Panc1 (cell line): ENCODE measurements at regions not wholly inside any gene's neighbourhood (a gene's known extent, or its start where the extent isn't known, plus 50 kb on each side); places are given as distances from the start of the nearest gene placed in this dataset.

ENCODE experiments used
- ATAC-seq: fragments of 200-7000 bp; cut with Tn5 transposase; 2 replicates; pipeline ENCODE4 v1.9.1; 2020; ENCODE audit warnings: mild to moderate bottlenecking, moderate library complexity
- BruUV-seq: library from RNA; stranded (reverse); fragments of 400-500 nt; replicated peaks from 2 replicates; lab custom pipeline; 2021; lab: Mats Ljungman, UMichigan
- CTCF ChIA-PET: fragments of 300-600 bp; sonication (Branson Sonifier 250); formaldehyde crosslinking; loops from one replicate; lab custom pipeline; 2022; ENCODE audit warnings: antibody characterized with exemption; lab: Charles Lee
- POLR2A ChIA-PET: fragments of 300-600 bp; sonication (Branson Sonifier 250); formaldehyde crosslinking; loops from one replicate; lab custom pipeline; 2022; ENCODE audit warnings: antibody characterized with exemption; lab: Charles Lee
- DNase-seq: peaks from one replicate; pipeline ENCODE4 v3.0.0-alpha.2; 2010; ENCODE audit warnings: low read depth, low spot score
- H3K27ac ChIP-seq: 2 replicates; pipeline ENCODE4 v1.5.1; 2011; ENCODE audit warnings: mild to moderate bottlenecking, low read length, inconsistent platforms
- H3K27me3 ChIP-seq: fragments of 200-500 bp; sonication (Bioruptor generic); 2 replicates; pipeline ENCODE4 v1.6.0; 2014; ENCODE audit warnings: low read length, inconsistent platforms; ENCODE audit not compliant: control insufficient read depth, insufficient read depth
- H3K36me3 ChIP-seq: fragments of 200-500 bp; sonication (Bioruptor generic); 2 replicates; pipeline ENCODE4 v1.5.1; 2014; ENCODE audit warnings: inconsistent platforms, mild to moderate bottlenecking, low read length, moderate library complexity; ENCODE audit not compliant: control insufficient read depth, insufficient read depth
- H3K4me1 ChIP-seq: 2 replicates; pipeline ENCODE4 v1.5.1; 2011; ENCODE audit warnings: inconsistent platforms, mild to moderate bottlenecking, low read length, moderate library complexity; ENCODE audit not compliant: control insufficient read depth, insufficient read depth
- H3K4me3 ChIP-seq, 2 experiments: 2 replicates each; pipeline ENCODE4 v1.5.1; 2011 to 2012; ENCODE audit warnings: low read depth in 2 of 2, low read length in 2 of 2, mild to moderate bottlenecking in 2 of 2, inconsistent platforms in 1 of 2, moderate library complexity in 1 of 2
- H3K9me3 ChIP-seq: fragments of 200-500 bp; sonication (Bioruptor generic); 2 replicates; pipeline ENCODE4 v1.5.1; 2014; ENCODE audit warnings: low read depth, mild to moderate bottlenecking, inconsistent platforms, low read length, moderate library complexity; ENCODE audit not compliant: control insufficient read depth, insufficient read depth
- POLR2AphosphoS5 ChIP-seq: IDR thresholded peaks from 2 replicates; pipeline ENCODE4 v1.6.1; 2012; ENCODE audit warnings: mild to moderate bottlenecking, low read depth, low read length, moderate library complexity
- SIN3A ChIP-seq: IDR thresholded peaks from 2 replicates; pipeline ENCODE4 v1.6.1; 2012; ENCODE audit warnings: low read depth, mild to moderate bottlenecking, low read length, moderate library complexity, borderline replicate concordance; ENCODE audit not compliant: insufficient read depth
- TCF7L2 ChIP-seq: IDR thresholded peaks from 2 replicates; pipeline ENCODE4 v1.6.1; 2011; ENCODE audit warnings: mild to moderate bottlenecking, low read depth, low read length, inconsistent platforms
- in situ Hi-C: cut with HindIII; loops from 2 replicates; pipeline ENCODE4 v1.10.0; 2016; ENCODE audit warnings: low sequenced_read_pairs, low pct_unique_long_range_greater_than_20kb
- intact Hi-C: fragments of 100-400 bp; cut with micrococcal nuclease; formaldehyde crosslinking; loops from one replicate; pipeline ENCODE4 v1.10.0; 2022; ENCODE audit not compliant: unreplicated experiment
- TF ChIP-seq, protein P1 (sequence below): fragments of 450-650 bp; IDR thresholded peaks from 2 replicates; pipeline ENCODE4 v1.5.1; 2017; ENCODE audit warnings: mild to moderate bottlenecking
- TF ChIP-seq, protein P2 (sequence below), 2 experiments: IDR thresholded peaks; 2 replicates each; pipeline ENCODE4 v1.6.1; 2011 to 2012; ENCODE audit warnings: low read depth in 2 of 2, control low read depth in 1 of 2, low read length in 1 of 2, mild to moderate bottlenecking in 1 of 2, moderate library complexity in 1 of 2; ENCODE audit not compliant: insufficient read depth in 1 of 2

DNA sequence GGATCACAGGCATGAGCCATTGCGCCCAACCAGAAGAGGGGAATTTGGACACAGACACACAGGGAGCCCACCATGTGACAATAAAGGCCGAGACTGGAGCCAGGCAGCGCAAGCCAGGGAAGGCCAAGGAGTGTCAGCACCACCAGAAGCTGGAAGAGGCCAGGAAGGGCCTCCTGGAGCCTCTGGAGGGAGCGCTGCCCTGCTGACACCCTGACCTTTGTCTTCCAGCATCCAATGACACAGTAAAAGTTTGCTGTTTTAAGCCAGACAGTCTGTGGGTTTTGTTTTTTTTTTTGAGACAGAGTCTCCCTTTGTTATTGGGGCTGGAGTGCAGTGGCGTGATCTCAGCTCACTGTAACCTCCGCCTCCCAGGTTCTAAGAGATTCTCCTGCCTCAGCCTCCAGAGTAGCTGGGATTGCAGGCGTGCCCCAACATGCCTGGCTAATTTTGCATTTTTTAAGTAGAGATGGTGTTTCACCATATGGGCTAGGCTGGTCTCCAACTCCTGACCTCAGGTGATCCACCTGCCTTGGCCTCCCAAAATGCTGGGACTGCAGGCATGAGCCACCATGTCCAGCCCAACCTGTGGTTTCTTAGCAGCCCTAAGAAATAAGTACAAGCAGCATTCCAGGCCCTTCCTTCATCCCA lies 215.8 kb downstream of the CTTN start:
- Histone ChIP-seq H3K9me3 (no peaks in the 10 kb centered on the region), H3K4me3 (no peak overlapping the region), H3K4me1 (no peaks in the 10 kb centered on the region), H3K27me3 (no peaks in the 10 kb centered on the region), H3K36me3 (no peaks in the 10 kb centered on the region), H3K27ac (no peak overlapping the region)
- in situ Hi-C loops: no loop called here
- POLR2A ChIA-PET: interaction anchor here (0.6 kb wide), 1 partner anchor 1228 kb away, joined by 3 read pairs; no protein-coding TSS in a partner anchor
- intact Hi-C loops: no loop called here
- CTCF ChIA-PET: interaction anchor here (0.5 kb wide), 1 partner anchor 162 kb away, joined by 3 read pairs; no protein-coding TSS in a partner anchor
- ATAC-seq (no peak), DNase-seq (no peak)
- BruUV-seq: no TSS peak
- TF ChIP-seq SIN3A: no peak
- no peak for TF ChIP-seq TCF7L2
- no peak for TF ChIP-seq POLR2AphosphoS5
- TF ChIP-seq, protein P1, sequence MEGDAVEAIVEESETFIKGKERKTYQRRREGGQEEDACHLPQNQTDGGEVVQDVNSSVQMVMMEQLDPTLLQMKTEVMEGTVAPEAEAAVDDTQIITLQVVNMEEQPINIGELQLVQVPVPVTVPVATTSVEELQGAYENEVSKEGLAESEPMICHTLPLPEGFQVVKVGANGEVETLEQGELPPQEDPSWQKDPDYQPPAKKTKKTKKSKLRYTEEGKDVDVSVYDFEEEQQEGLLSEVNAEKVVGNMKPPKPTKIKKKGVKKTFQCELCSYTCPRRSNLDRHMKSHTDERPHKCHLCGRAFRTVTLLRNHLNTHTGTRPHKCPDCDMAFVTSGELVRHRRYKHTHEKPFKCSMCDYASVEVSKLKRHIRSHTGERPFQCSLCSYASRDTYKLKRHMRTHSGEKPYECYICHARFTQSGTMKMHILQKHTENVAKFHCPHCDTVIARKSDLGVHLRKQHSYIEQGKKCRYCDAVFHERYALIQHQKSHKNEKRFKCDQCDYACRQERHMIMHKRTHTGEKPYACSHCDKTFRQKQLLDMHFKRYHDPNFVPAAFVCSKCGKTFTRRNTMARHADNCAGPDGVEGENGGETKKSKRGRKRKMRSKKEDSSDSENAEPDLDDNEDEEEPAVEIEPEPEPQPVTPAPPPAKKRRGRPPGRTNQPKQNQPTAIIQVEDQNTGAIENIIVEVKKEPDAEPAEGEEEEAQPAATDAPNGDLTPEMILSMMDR: no peak
- TF ChIP-seq, protein P2, sequence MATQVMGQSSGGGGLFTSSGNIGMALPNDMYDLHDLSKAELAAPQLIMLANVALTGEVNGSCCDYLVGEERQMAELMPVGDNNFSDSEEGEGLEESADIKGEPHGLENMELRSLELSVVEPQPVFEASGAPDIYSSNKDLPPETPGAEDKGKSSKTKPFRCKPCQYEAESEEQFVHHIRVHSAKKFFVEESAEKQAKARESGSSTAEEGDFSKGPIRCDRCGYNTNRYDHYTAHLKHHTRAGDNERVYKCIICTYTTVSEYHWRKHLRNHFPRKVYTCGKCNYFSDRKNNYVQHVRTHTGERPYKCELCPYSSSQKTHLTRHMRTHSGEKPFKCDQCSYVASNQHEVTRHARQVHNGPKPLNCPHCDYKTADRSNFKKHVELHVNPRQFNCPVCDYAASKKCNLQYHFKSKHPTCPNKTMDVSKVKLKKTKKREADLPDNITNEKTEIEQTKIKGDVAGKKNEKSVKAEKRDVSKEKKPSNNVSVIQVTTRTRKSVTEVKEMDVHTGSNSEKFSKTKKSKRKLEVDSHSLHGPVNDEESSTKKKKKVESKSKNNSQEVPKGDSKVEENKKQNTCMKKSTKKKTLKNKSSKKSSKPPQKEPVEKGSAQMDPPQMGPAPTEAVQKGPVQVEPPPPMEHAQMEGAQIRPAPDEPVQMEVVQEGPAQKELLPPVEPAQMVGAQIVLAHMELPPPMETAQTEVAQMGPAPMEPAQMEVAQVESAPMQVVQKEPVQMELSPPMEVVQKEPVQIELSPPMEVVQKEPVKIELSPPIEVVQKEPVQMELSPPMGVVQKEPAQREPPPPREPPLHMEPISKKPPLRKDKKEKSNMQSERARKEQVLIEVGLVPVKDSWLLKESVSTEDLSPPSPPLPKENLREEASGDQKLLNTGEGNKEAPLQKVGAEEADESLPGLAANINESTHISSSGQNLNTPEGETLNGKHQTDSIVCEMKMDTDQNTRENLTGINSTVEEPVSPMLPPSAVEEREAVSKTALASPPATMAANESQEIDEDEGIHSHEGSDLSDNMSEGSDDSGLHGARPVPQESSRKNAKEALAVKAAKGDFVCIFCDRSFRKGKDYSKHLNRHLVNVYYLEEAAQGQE (IDR thresholded peaks at IDR 0.05; ENCODE audit: insufficient read depth in 1 of 2, low read depth in 2 of 2, low read length in 1 of 2): no peak

DNA sequence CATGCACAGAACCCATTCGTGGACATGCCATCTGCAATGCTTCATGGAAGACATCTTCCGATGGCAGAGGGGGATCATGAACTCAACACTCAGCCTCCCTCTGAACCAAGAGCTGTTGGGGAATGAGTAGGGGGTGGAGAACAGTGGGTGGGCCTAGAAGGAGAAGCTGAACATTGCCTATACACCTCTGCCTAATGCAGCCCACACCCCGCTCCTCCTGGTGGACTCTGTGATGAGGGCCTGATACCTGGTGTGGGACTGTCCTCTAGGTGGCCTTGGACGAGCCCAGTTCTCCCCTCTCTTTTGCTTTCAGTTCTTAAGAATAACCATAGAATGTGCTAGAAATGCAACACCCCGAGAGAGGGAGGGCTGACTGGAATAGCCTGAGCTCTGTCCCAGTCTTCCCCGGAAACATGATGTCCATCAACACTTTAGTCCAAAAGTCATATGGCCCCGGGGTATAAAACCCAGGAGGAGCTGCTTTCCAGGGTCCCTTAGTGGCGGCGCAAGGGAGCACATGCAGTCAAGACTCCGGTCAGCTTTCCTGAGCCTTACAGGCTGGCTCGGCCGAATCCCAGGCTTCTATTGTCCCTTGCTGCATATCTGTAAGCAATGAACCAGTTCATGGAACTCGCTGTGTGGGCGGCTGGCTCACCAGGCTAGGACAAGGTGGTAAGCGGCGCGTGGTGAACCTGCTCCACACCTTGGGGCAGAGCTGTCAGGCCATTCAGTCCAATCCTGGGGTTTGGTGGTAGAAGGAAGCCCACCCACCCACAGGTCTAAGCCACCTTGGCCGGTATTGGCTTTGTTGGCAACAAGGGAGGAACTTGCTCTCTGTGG lies 216.9 kb downstream of the CTTN start:
- ATAC-seq: no peak
- POLR2A ChIA-PET: no interaction called here
- TF ChIP-seq POLR2AphosphoS5 (no peak), SIN3A (no peak), TCF7L2 (no peak)
- TF ChIP-seq, protein P1: no peak
- TF ChIP-seq, protein P2 (IDR thresholded peaks at IDR 0.05; ENCODE audit: insufficient read depth in 1 of 2, low read depth in 2 of 2, low read length in 1 of 2): no peak
- Histone ChIP-seq H3K9me3 (no peaks in the 10 kb centered on the region), H3K27ac (no peak overlapping the region), H3K4me3 (no peak overlapping the region), H3K36me3 (no peaks in the 10 kb centered on the region), H3K27me3 (no peaks in the 10 kb centered on the region), H3K4me1 (no peaks in the 10 kb centered on the region)
- intact Hi-C loops (no loop called here), in situ Hi-C loops (no loop called here)
- DNase-seq: no peak
- no TSS peak for BruUV-seq
- CTCF ChIA-PET: no interaction called here
